Jurkat, Clone E6-1 (cell line): ENCODE measurements at regions not wholly inside any gene's neighbourhood (a gene's known extent, or its start where the extent isn't known, plus 50 kb on each side); places are given as distances from the start of the nearest gene placed in this dataset.

ENCODE experiments used
- DNase-seq: peaks from one replicate; pipeline ENCODE4 v3.0.0-alpha.2; 2011; ENCODE audit warnings: low read depth, low spot score
- H3K4me3 ChIP-seq: 2 replicates; pipeline ENCODE4 v1.5.1; 2011; ENCODE audit warnings: mild to moderate bottlenecking, low read length, control low read depth, moderate library complexity

DNA sequence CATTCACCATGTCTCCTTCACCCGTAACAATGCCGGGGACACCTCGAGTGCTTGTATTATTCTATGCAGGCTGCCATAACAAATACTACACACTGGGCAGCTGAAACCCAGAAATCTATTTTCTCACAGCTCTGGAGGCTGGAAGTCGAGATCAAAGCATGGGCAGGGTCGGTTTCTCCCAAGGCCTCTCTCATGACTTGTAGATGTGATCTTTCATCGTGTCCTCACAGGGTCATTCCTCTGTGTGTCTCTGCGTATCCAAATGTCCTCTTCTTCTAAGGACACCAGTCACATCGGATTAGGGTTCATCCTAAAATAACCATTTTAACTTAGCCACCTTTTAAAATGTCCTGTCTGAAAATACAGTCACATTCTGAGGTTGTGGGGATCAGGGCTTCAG is 303.5 kb downstream of the KLF6 start:
- H3K4me3 ChIP-seq, result no peak overlapping the region
- DNase-seq, result no peak

DNA sequence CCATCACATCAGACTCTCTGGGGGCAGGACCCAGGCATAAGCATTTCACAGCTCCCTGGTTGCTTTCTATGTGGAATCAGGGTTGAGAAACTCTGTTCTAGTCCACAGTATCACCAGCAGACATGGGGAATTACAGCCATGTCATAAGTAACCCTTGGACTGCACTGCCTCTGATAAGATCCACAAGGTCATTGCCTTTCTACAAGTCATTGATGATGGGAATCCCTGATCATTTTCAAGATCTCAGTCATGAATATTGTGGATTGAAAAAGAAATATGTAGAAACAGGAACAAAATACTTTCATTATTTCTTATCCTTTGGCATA is 304.1 kb downstream of the KLF6 start:
- H3K4me3 ChIP-seq, result no peak overlapping the region
- DNase-seq, result no peak

DNA sequence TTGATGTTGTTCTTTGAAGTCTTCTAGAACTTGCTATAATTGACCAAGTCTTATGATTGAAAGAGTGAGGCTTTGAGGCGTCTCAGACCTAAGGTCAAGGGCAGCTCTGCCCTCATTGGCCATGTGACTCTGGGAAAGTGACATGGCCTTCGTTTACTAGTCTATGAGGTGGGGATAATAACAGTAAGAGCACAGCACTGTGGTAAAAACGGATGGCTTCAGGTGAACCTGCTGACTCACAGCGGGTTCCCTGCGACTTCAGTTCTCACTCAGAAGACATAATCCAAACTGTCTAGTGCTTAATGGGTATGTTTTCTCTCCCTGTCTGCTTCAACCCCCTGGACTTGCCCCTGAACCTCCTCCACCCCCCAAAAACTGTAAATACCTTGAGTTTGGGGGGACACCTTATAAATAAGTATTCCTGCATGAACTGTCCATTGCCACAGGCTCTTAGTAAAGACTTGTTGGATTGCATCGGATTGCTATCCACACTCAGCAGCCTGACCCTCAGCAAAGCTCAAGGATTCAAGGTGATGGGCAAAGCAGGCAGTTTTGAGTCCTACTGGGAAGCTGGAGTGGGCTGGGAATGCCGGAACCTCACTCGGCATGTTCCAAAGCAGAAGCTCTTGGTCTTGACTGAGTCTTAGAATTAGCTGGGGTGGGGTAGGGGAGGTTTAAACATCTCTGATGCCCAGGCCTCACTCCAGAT is 304.6 kb downstream of the KLF6 start:
- no peak for DNase-seq

DNA sequence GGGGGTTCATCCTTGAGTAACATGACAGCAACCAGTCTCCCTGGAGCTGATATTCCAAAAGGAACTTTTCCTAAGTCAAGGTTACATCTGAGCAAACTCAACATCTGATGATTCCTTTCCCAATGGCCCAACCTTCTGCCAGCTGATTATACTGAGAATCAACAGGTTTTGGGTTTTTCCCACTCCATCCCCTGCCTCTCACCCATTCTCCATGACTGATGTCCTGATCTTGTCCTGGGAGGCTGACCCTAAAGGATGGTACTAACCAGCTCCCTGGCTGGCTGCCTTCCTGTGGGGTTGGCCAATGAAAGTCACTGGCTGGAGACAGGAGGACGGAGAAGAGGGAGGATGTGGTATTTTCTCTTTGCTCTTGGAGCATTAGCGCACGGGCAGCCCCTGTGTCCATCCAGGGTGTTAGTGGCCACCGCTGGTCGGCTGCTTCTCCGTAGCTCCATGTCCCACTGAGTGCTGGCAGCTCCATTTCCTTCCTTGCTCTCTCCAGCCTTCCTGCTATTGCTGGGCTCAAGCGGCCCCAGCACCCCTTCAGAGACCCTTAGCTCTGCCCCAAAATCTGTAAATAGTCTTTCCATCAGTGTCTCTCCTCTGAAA is 306.2 kb upstream of the PITRM1 start:
- H3K4me3 ChIP-seq, result no peak overlapping the region
- no peak for DNase-seq

More for the DNA sequence above, 304.6 kb downstream of the KLF6 start:
- no peak overlapping the region for H3K4me3 ChIP-seq

DNA sequence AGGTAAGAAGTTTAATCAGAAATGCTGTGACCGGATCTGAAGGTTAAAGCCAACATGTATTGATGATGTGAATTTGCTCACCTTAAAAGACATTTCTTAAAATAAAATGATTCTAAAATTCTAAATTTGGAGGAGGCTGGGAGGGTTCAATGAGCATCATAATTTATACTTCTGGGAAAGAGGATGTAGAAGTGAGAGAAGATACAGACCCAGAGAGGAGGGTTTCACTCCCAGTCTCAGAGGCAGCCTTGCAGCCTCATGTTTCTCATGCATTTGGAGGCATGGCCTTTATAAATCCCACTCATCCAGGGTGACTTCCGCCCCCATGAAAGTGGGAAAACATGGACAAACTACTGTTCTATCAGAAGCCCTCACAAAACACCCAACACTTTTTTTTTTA is 305.6 kb upstream of the PITRM1 start:
- no peak for DNase-seq
- no peak overlapping the region for H3K4me3 ChIP-seq

DNA sequence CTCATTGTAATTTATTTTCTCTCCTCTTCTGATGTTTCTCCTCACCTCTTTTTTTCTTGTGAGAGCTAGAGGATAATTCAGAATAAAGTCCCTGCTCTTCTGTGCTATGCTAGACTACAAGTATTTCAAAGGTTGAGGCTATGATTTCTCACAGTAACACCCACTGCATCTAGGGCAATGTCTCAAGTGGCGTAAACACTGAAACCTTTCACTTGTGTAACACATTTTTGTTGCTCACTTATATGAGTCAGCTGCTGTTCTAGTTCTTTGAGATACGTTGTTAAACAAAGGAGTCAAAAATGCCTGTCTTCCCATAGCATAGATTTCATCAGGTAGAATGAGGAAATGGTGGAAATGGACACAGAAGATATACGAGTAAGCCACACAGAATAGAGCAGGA is 305.1 kb upstream of the PITRM1 start:
- DNase-seq, result no peak
- no peak overlapping the region for H3K4me3 ChIP-seq

DNA sequence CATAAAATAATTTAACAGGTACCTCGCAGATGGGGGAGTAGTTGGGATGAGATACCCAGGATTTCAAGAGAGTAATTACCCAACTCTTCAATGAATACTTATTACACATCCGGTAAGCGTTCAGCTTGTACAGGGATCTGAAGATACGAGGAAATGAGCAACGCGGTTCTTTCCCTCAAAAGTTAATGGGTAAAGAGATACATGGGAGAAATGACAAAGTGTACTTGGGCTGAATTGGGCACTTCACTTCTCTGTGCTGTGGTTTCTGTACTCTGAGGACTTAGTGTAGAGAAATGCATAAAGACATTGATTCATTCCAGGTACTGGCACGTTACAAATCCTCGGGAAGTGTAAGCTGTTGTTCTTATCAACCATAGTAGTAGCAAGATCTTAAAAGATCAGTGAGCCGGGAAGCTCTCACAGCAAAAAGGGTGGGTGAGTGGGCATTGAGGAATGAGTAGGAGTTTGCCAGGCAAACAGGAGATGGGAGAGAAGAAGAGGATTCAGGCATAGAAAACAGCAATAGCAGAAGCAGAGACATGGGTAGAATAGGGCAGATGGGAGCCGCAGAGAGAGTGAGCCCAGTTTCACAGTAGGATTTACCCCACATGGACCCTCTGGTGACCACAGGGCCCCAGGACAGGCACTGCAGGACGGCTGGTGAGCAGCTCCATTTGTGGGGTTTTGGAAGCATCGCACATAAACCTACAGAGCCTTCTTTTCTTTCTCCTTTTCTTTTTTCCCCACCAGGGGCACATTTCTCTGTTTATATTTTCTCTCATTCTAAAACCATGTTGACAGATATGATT is 304.3 kb upstream of the PITRM1 start:
- no peak for DNase-seq
- no peak overlapping the region for H3K4me3 ChIP-seq

DNA sequence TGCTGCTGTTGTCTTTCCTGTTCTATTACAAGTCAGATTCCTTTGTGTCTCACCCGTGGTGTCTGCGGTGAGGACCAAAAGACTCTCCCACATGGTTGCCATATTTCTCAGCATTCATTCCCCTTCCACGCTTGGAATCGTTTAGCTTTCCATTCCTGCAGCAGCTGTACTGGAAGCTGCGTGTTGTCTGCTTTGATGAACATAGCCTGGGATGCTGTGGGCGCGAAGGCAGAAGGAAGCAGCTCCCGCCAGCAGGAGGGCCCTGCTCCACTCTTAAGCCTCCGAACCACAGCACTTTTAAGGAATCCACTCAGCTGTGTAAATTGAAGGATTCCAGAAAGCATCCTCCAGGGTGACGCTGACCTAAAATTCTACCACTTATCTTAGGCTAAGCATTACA is 303.6 kb upstream of the PITRM1 start:
- DNase-seq, result no peak
- no peak overlapping the region for H3K4me3 ChIP-seq

DNA sequence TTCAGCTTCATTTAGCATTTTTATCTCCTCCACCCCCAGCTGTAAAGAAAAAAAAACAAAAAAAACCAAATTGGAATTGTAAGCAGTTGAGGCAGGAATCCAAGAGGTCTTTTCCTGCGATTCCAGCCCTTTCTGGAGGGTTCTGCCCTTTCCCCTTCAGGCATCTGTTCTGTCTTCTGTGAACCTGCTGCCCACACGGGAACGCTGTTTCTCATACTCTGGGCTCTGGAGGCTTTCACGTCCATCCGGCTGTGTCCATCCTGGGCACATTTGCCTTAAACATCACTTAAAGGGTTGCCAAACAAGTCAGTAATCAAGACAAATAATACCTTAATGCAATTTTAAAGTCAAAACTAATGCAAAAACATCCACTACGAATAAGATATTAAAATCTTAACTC is 302.8 kb upstream of the PITRM1 start:
- H3K4me3 ChIP-seq, result no peak overlapping the region
- no peak for DNase-seq

DNA sequence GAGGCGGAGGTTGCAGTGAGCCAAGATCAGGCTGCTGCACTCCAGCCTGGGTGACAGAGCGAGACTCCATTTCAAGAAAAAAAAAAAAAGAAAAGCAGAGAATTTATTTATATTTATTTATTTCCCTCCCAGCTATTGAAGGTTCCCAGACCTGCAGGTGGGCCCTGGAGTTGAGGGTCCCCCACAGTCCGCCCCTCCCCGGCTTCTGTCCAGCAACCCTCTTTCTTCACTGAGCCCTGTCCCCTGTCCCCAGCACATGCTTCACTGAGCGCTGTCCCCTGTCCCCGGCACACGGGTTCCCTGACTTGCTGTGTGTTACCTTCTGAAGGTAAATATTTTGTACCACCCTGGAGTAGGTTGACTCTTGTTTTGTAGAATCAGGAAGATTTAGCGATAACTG is 301.7 kb upstream of the PITRM1 start:
- no peak for DNase-seq
- H3K4me3 ChIP-seq, result no peak overlapping the region

DNA sequence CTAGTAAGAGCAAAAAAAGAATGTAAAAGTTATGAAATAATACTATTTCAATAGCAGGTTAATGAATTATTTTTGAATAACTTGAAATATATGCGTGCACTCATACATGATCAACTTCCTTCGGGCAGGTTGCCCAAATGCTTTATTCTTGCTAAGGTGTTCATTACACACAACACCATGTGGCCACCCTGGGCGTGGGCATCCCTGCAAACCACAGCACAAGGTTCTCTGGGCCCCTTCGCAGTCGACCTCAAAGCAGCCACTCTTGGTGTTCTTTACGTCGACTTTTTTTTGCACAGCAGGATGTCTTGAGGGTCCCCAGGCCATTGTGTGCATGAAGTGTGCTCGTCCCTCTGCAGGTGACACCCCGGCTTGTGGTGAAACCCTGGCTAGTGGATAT is 300.7 kb upstream of the PITRM1 start:
- no peak overlapping the region for H3K4me3 ChIP-seq
- no peak for DNase-seq

DNA sequence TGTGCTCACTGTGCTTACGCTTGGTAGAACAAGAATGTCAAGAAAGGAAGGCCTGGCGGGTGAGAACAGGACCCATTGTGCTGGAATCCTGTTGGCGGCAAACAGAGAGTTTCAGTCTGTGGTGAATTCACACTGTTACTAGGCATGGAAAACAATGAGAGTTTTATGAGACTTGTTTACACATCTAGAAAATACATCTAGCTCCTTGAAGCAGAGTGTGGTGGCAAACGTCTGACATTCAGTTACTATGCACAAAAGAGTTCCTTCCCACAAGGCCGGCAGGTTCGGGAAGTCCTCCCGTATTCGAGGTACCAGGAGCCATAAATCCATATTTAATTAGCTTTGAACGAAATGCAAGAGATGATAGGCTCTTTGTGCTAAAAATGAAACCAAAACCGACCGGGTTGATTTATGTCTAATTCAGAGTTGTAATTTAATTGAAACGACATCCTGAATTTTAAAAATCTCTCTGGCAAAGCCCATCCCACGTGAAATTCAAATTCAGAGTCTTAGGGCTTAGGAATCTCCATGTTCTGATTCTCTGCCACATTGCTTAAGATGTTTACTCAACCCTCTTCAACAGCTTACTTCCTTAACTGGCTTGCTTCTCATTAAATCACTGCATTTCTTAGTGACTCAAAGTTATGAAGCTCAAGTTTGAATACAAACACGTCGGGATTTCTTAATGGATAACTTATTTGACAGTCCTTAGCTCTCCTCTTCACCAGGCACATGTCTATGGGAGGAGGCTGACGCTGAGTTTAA is 299.9 kb upstream of the PITRM1 start:
- no peak for DNase-seq

DNA sequence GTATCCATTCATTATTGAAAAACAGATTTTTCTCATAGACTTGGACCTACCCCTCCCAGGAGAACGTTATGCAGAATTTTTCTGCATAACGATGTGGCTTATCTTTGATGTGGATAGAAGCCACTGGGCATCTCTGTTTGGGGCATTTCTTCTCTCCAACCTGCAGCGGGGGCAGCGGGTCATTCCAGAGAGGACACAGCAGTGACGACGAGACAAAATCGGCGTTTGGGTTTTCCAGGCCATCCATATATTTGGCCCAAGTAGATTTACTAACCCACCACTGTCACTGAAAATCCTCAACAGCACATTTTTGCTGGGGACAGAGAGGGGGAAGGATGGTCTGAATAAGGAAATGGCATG is 299.3 kb upstream of the PITRM1 start:
- no peak overlapping the region for H3K4me3 ChIP-seq
- no peak for DNase-seq

More for the DNA sequence above, 299.9 kb upstream of the PITRM1 start:
- H3K4me3 ChIP-seq, result no peak overlapping the region

DNA sequence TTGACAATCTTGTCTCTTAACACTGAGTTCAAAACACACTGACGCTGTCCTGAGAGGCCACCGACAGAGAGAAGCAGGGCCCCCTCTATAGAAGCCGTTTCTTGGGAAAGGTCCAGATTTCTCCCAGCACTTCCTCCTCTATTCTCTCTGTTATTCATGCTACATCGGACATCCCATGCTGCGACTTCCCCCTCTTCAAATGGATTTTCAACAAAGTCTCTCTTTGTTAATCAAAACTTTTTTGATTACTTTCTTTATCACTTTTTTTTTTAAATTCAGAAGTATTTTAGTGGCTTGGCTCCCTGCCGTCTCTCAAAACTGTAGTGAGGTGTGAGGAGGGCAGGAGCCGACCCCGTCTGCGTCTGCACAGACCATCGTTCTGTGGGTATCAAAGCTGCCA is 298.9 kb upstream of the PITRM1 start:
- DNase-seq, result no peak
- no peak overlapping the region for H3K4me3 ChIP-seq

DNA sequence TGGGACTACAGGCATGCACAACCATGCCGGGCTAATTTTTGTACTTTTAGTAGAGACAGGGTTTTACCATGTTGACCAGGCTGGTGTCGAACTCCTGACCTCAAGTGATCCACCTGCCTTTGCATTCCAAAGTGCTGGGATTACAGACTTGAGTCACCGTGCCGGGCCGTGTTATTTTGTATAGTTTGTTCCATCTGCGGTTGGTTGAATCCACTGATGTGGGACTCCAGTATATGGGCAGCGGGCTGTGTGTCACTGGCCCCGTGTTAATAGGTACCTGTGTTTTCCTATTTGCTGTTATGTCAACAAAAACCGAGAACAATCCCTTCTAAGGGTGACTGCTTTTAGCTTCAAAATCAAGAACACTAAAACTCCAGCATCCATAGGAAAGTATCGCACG is 297.6 kb upstream of the PITRM1 start:
- no peak overlapping the region for H3K4me3 ChIP-seq
- no peak for DNase-seq

DNA sequence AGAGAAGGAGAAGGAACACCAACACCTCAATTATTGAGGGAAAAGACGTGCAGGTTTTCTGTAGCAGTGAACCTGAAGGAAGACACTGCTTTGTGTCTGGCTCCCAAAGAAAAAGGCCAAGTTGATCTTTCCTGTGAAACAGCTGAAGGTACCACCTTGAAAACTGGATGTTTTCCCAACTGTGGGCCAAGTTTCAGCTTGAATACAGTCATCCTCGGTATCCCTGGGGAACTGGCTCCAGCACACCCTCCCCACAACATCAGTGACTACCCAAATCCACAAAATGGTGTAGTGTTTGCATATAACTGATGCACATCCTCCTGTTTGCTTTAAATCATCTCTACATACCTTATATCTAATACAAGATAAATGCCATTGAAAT is 297.0 kb upstream of the PITRM1 start:
- no peak for DNase-seq
- H3K4me3 ChIP-seq, result no peak overlapping the region

DNA sequence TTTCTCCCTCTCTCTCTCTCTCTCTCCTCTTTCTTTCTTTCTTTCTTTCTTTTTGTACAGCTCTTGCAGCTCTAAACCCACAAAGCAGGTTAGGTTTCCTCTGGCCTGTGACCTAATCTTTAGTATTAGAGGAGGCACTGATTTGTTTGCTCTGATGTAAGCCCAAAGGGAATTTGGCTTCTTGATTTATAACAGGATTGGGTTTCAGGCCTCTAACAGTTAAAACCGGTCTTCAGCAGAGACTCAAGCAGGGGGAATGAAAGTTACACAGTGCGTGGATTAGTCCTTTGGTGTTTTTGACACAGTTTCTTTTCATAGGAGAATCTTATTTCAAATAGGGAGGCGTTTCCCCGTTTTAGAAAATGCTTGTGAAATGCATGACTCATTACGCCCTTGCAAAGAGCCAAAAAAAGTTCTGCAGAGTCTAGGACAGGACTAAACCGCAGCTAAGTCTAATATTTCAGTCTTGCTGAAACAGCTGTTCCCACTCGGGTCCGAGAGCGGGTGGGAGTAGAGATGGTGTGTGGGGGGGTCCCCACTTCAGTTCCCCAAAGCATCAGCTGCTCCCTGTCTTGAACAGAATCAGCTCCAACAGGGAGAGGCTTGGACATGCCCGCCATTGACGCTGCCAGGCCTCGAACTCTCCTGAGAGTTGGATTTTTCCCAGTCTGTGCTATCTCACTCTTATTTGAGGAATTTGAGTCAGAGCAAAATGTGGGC is 296.5 kb upstream of the PITRM1 start:
- DNase-seq, result no peak
- no peak overlapping the region for H3K4me3 ChIP-seq

DNA sequence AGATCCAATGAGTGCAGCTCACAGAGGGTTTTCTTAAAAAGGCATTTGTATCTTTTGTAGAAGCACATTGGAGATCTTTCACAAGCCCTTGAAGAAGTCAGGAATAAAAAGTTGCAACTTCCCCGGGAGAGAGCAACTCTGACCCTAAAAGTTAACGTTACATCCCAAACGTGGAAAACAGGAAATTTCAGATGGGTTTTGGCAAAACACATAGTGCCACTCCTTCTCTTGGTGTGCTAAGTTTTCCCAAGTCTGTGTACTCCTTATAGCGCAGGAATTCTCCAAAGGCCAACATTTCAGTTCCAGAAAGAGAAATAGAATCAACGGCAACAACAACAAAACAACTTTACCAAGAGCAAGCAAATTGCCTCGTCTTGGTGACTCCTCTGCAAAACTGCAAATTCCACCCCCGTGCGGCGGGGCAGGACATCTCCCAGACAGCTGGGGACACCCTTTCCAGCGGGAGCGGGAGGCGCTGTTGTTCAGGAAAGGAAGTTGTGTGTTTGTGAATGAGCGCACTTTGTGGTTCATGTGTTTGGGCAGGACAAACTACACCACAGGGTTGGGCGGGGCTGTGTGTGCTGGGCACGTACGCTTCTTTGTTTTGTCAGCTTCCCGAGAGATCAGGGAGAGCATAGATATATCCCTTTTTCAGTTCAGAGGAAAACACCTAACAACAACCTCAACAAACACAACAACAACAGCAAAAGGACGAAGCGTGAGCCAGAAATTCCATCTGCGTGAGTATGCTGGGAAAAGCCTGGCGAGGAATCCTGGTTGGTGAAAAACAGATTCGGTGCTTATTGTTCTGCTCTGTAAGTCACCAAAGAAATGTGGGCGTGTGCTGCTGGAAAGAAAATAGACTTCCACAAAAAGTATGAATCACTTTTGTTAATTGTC is 294.7 kb upstream of the PITRM1 start:
- no peak for DNase-seq

More for the DNA sequence above, 294.7 kb upstream of the PITRM1 start:
- no peak overlapping the region for H3K4me3 ChIP-seq
